Fibroblast of lung (primary cell): ENCODE measurements at regions not wholly inside any gene's neighbourhood (a gene's known extent, or its start where the extent isn't known, plus 50 kb on each side); places are given as distances from the start of the nearest gene placed in this dataset.

Source experiments
- DNase-seq, 2 donors: peaks; one replicate each; pipeline versions ENCODE4 v3.0.0 to v3.0.0-alpha.2; 2010; ENCODE audit warnings: low read depth in 2 of 2
- H2AFZ ChIP-seq: 2 replicates; pipeline ENCODE4 v1.5.1; 2012; ENCODE audit warnings: low read length, control low read depth, inconsistent platforms
- H3K27ac ChIP-seq: 2 replicates; pipeline ENCODE4 v1.5.1; 2011; ENCODE audit warnings: low read length, control low read depth; ENCODE audit not compliant: insufficient read depth
- H3K27me3 ChIP-seq: 2 replicates; pipeline ENCODE4 v1.5.1; 2011; ENCODE audit warnings: mild to moderate bottlenecking, low read length; ENCODE audit not compliant: control insufficient read depth, insufficient read depth
- H3K36me3 ChIP-seq: 2 replicates; pipeline ENCODE4 v1.5.1; 2011; ENCODE audit warnings: low read length; ENCODE audit not compliant: control insufficient read depth, insufficient read depth
- H3K4me1 ChIP-seq: 2 replicates; pipeline ENCODE4 v1.5.1; 2011; ENCODE audit warnings: low read length; ENCODE audit not compliant: control insufficient read depth, insufficient read depth; ENCODE audit errors: extremely low read depth
- H3K4me2 ChIP-seq: 2 replicates; pipeline ENCODE4 v1.5.1; 2011; ENCODE audit warnings: low read length, control low read depth; ENCODE audit not compliant: insufficient read depth; ENCODE audit errors: extremely low read depth
- H3K4me3 ChIP-seq, 4 experiments: fragments of 200-600 bp in 1 of 4; sonication (generic) in 1 of 4; replicated peaks in 1 of 4; 2 replicates each; pipeline ENCODE4 v1.5.1; 2011 to 2016; ENCODE audit warnings: low read length in 4 of 4, low read depth in 3 of 4, mild to moderate bottlenecking in 3 of 4, control low read depth in 2 of 4, inconsistent platforms in 1 of 4, mixed read lengths in 1 of 4; ENCODE audit not compliant: insufficient read depth in 1 of 4; ENCODE audit errors: control extremely low read depth in 1 of 4
- H3K79me2 ChIP-seq: 2 replicates; pipeline ENCODE4 v1.5.1; 2012; ENCODE audit warnings: mild to moderate bottlenecking, low read length, inconsistent platforms; ENCODE audit not compliant: control insufficient read depth, insufficient read depth
- H3K9ac ChIP-seq: 2 replicates; pipeline ENCODE4 v1.5.1; 2011; ENCODE audit warnings: mild to moderate bottlenecking, low read length, control low read depth; ENCODE audit not compliant: insufficient read depth
- H3K9me3 ChIP-seq: 2 replicates; pipeline ENCODE4 v1.5.1; 2012; ENCODE audit warnings: low read depth, low read length; ENCODE audit not compliant: control insufficient read depth, insufficient read depth
- H4K20me1 ChIP-seq: 2 replicates; pipeline ENCODE4 v1.5.1; 2011; ENCODE audit warnings: low read length; ENCODE audit not compliant: control insufficient read depth, insufficient read depth; ENCODE audit errors: extremely low read depth
- EZH2 ChIP-seq: IDR thresholded peaks from 2 replicates; pipeline ENCODE4 v1.5.1; 2012; ENCODE audit warnings: low read length, control low read depth, mild to moderate bottlenecking; ENCODE audit errors: missing control alignments
- TF ChIP-seq, protein P1 (sequence below), 2 donors: IDR thresholded peaks in 1 of 2; conservative IDR thresholded peaks in 1 of 2; 1 replicate in 1 of 2; 2 replicates in 1 of 2; pipeline ENCODE4 v1.5.1; 2011 to 2012; ENCODE audit warnings: low read length in 2 of 2, control low read depth in 1 of 2, inconsistent platforms in 1 of 2, low read depth in 1 of 2, mild to moderate bottlenecking in 1 of 2

- Histone ChIP-seq H4K20me1 (no peaks in the 10 kb centered on the region), H3K27me3 (no peaks in the 10 kb centered on the region), H3K9me3 (no peaks in the 10 kb centered on the region), H3K79me2 (no peaks in the 10 kb centered on the region), H3K4me2 (no peak overlapping the region), H3K4me1 (no peaks in the 10 kb centered on the region), H3K27ac (no peak overlapping the region), H3K9ac (no peak overlapping the region), H3K4me3 (no peak overlapping the region), H3K36me3 (no peaks in the 10 kb centered on the region), H2AFZ (no peak overlapping the region)
- no peak for DNase-seq
- no peak for TF ChIP-seq EZH2
- TF ChIP-seq, protein P1, sequence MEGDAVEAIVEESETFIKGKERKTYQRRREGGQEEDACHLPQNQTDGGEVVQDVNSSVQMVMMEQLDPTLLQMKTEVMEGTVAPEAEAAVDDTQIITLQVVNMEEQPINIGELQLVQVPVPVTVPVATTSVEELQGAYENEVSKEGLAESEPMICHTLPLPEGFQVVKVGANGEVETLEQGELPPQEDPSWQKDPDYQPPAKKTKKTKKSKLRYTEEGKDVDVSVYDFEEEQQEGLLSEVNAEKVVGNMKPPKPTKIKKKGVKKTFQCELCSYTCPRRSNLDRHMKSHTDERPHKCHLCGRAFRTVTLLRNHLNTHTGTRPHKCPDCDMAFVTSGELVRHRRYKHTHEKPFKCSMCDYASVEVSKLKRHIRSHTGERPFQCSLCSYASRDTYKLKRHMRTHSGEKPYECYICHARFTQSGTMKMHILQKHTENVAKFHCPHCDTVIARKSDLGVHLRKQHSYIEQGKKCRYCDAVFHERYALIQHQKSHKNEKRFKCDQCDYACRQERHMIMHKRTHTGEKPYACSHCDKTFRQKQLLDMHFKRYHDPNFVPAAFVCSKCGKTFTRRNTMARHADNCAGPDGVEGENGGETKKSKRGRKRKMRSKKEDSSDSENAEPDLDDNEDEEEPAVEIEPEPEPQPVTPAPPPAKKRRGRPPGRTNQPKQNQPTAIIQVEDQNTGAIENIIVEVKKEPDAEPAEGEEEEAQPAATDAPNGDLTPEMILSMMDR (conservative IDR thresholded peaks at IDR 0.05 in 1 of 2, IDR thresholded peaks at IDR 0.05 in 1 of 2; ENCODE audit: low read depth in 1 of 2, low read length in 2 of 2), result no peak
Measured at GRCh38 chr2:144265654-144266053, 254.3 kb downstream of the ZEB2 start.

GRCh38 chr2:144261966-144262365, 258.0 kb downstream of the ZEB2 start:
- Histone ChIP-seq H3K4me2 (no peak overlapping the region), H4K20me1 (no peaks in the 10 kb centered on the region), H3K27me3 (no peaks in the 10 kb centered on the region), H2AFZ (no peak overlapping the region), H3K9me3 (no peaks in the 10 kb centered on the region), H3K9ac (no peak overlapping the region), H3K4me3 (no peak overlapping the region), H3K4me1 (no peaks in the 10 kb centered on the region), H3K79me2 (no peaks in the 10 kb centered on the region), H3K27ac (no peak overlapping the region), H3K36me3 (no peaks in the 10 kb centered on the region)
- DNase-seq, result no peak
- no peak for TF ChIP-seq EZH2
- TF ChIP-seq, protein P1 (conservative IDR thresholded peaks at IDR 0.05 in 1 of 2, IDR thresholded peaks at IDR 0.05 in 1 of 2; ENCODE audit: low read depth in 1 of 2, low read length in 2 of 2), result no peak

DNA sequence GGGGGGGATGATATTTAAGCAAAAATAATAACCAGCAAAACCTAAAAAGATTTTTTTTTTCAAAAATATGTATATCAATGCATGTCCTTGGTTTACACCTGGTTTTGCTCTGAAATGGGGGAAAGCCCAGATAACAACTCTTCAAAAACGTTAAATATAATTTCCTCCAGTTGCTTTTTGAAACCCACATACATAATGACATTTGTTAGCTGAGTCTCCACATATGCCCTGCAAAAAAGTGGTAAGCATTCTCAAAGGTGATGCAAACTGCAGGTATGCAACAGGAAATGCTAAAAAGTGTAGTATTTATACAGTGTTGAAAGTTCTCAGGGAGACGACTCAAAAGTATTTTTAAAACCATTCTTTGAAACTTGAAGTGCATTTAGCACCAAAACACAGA, 258.6 kb downstream of the ZEB2 start:
- Histone ChIP-seq H3K27me3 (no peaks in the 10 kb centered on the region), H3K4me1 (no peaks in the 10 kb centered on the region), H3K9me3 (no peaks in the 10 kb centered on the region), H3K9ac (no peak overlapping the region), H3K36me3 (no peaks in the 10 kb centered on the region), H3K4me2 (no peak overlapping the region), H2AFZ (no peak overlapping the region), H3K79me2 (no peaks in the 10 kb centered on the region), H3K27ac (no peak overlapping the region), H4K20me1 (no peaks in the 10 kb centered on the region), H3K4me3 (no peak overlapping the region)
- TF ChIP-seq, protein P1 (conservative IDR thresholded peaks at IDR 0.05 in 1 of 2, IDR thresholded peaks at IDR 0.05 in 1 of 2; ENCODE audit: low read depth in 1 of 2, low read length in 2 of 2), result no peak
- TF ChIP-seq EZH2, result no peak
- no peak for DNase-seq
